Activated CD4-positive, CD25-positive, alpha-beta regulatory T cell treated with anti-CD3 and anti-CD28 coated beads, Interleukin-2, amount 50 U/mL, for 24 hours (primary cell): ENCODE measurements at regions not wholly inside any gene's neighbourhood (a gene's known extent, or its start where the extent isn't known, plus 50 kb on each side); places are given as distances from the start of the nearest gene placed in this dataset.
"Not testable (repeated sequence)": the region's sequence is repeated elsewhere in the genome, so short reads cannot be mapped to it uniquely, and the experiment has no call there.

ENCODE experiments used
- ATAC-seq, 2 donors: fragments of 150-1000 bp; cut with Tn5 transposase; one replicate each; pipeline ENCODE4 v1.10.0; 2021; ENCODE audit warnings: mild to moderate bottlenecking in 1 of 2, moderate library complexity in 1 of 2

- ATAC-seq: no peak
These were observed 172.7 kb downstream of the MYCN start for GRCh38 chr2:16112972-16113560.

GRCh38 chr2:16112251-16112971 is 172.1 kb downstream of the MYCN start:
- no peak for ATAC-seq

GRCh38 chr2:16111838-16112210 is 171.5 kb downstream of the MYCN start:
- ATAC-seq: no peak

GRCh38 chr2:16109821-16110310 is 169.5 kb downstream of the MYCN start:
- ATAC-seq: no peak

- ATAC-seq: no peak
These were observed 169.0 kb downstream of the MYCN start for GRCh38 chr2:16109368-16109820.

GRCh38 chr2:16107246-16107645 is 166.9 kb downstream of the MYCN start:
- ATAC-seq: no peak

GRCh38 chr2:16106619-16107018 is 166.3 kb downstream of the MYCN start:
- no peak for ATAC-seq

GRCh38 chr2:16105669-16106281 is 165.4 kb downstream of the MYCN start:
- no peak for ATAC-seq

GRCh38 chr2:16104949-16105668 is 164.8 kb downstream of the MYCN start:
- ATAC-seq: no peak

GRCh38 chr2:16104315-16104948 is 164.1 kb downstream of the MYCN start:
- ATAC-seq: no peak

- no peak for ATAC-seq
These were observed 163.4 kb downstream of the MYCN start for GRCh38 chr2:16103614-16104314.

GRCh38 chr2:16102976-16103380 is 162.6 kb downstream of the MYCN start:
- no peak for ATAC-seq

GRCh38 chr2:16102358-16102975 is 162.1 kb downstream of the MYCN start:
- ATAC-seq: no peak

GRCh38 chr2:16101196-16101595 is 160.8 kb downstream of the MYCN start:
- no peak for ATAC-seq

- no peak for ATAC-seq
These were observed 159.7 kb downstream of the MYCN start for GRCh38 chr2:16100006-16100405.

- ATAC-seq: no peak
These were observed 159.0 kb downstream of the MYCN start for GRCh38 chr2:16099326-16099725.

GRCh38 chr2:16096962-16097361 is 156.6 kb downstream of the MYCN start:
- no peak for ATAC-seq

GRCh38 chr2:16095483-16095882 is 155.1 kb downstream of the MYCN start:
- ATAC-seq: not testable (repeated sequence)

- no peak for ATAC-seq
These were observed 154.5 kb downstream of the MYCN start for GRCh38 chr2:16094811-16095210.

- ATAC-seq: no peak
These were observed 153.5 kb downstream of the MYCN start for GRCh38 chr2:16093639-16094529.
